IPS-20b (cell line): ENCODE measurements at regions not wholly inside any gene's neighbourhood (a gene's known extent, or its start where the extent isn't known, plus 50 kb on each side); places are given as distances from the start of the nearest gene placed in this dataset.

Experiments used
- H3K27ac ChIP-seq: one replicate; pipeline ENCODE4 v1.5.1; 2013; ENCODE audit warnings: low read length
- H3K27me3 ChIP-seq: 2 replicates; pipeline ENCODE4 v1.6.1; 2013; ENCODE audit warnings: mild to moderate bottlenecking, low read length, inconsistent platforms; ENCODE audit not compliant: insufficient read depth
- H3K36me3 ChIP-seq: 2 replicates; pipeline ENCODE4 v1.6.1; 2013; ENCODE audit warnings: low read depth, mild to moderate bottlenecking, inconsistent platforms, low read length, moderate library complexity; ENCODE audit not compliant: insufficient read depth
- H3K4me1 ChIP-seq: 2 replicates; pipeline ENCODE4 v1.6.1; 2013; ENCODE audit warnings: mild to moderate bottlenecking, control low read depth, inconsistent platforms, low read length, moderate library complexity; ENCODE audit not compliant: insufficient read depth
- H3K4me3 ChIP-seq: 2 replicates; pipeline ENCODE4 v1.5.1; 2013; ENCODE audit warnings: mild to moderate bottlenecking, low read length, inconsistent platforms
- H3K9ac ChIP-seq: 2 replicates; pipeline ENCODE4 v1.6.1; 2013; ENCODE audit warnings: low read depth, mild to moderate bottlenecking, inconsistent platforms, low read length, moderate library complexity
- H3K9me3 ChIP-seq: 2 replicates; pipeline ENCODE4 v1.6.1; 2013; ENCODE audit warnings: mild to moderate bottlenecking, low read depth, low read length, inconsistent platforms; ENCODE audit not compliant: insufficient read depth

- no peaks in the 10 kb centered on the region for H3K4me1 ChIP-seq
- H3K4me3 ChIP-seq = no peak overlapping the region
- H3K27me3 ChIP-seq = no peaks in the 10 kb centered on the region
- no peak overlapping the region for H3K9ac ChIP-seq
- H3K27ac ChIP-seq = no peak overlapping the region
- no peaks in the 10 kb centered on the region for H3K9me3 ChIP-seq
- H3K36me3 ChIP-seq = no peaks in the 10 kb centered on the region
Measured at GRCh38 chr11:110807801-110808200, 95.6 kb upstream of the ARHGAP20 start.

DNA sequence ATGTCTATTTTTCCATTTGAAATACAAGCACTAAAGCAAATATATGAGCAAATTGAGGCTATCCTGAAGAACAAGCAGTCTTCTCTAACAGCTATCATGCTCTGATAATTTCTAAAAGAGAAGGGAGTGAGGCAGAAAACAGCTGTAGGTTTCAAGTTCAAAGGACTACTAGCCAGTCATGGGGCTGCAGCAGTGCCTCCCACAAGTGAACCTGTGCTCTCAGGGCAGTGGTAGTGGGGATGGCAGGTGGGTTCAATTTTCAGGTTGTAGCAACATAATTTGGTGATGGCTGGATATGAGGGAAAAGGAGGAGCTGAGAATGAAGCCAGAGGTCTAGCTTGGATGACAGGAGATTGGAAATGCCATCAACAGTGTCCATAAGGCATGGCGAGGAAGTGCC lies 93.5 kb upstream of the ARHGAP20 start:
- Histone ChIP-seq H3K36me3 (no peaks in the 10 kb centered on the region), H3K9me3 (no peaks in the 10 kb centered on the region), H3K27ac (no peak overlapping the region), H3K4me3 (no peak overlapping the region), H3K4me1 (no peaks in the 10 kb centered on the region), H3K9ac (no peak overlapping the region), H3K27me3 (no peaks in the 10 kb centered on the region)

DNA sequence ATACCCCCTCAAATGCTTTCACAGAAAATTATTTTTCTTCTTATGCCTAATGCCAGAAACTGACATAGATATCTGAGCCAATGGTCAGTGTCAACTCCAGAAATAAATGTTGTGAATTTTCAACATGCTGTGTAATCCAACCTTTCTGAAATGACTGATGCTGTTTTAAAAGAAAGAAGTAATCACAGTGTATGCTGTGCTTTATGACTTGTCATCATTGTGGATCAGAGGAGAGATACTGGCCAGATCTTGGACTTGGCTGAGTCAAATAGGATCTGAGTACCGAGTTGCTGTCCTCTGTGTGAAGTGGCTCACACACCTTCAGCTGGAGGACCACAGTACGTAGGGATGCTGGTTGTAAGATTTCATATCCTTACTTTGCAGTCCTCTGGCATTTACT lies 89.9 kb upstream of the ARHGAP20 start:
- no peaks in the 10 kb centered on the region for H3K4me1 ChIP-seq
- H3K36me3 ChIP-seq = no peaks in the 10 kb centered on the region
- no peaks in the 10 kb centered on the region for H3K27me3 ChIP-seq
- no peak overlapping the region for H3K27ac ChIP-seq
- H3K9ac ChIP-seq = no peak overlapping the region
- no peaks in the 10 kb centered on the region for H3K9me3 ChIP-seq
- H3K4me3 ChIP-seq = no peak overlapping the region

GRCh38 chr11:110801328-110801727 lies 89.1 kb upstream of the ARHGAP20 start:
- no peak overlapping the region for H3K9ac ChIP-seq
- no peak overlapping the region for H3K4me3 ChIP-seq
- H3K27me3 ChIP-seq = no peaks in the 10 kb centered on the region
- no peaks in the 10 kb centered on the region for H3K4me1 ChIP-seq
- H3K27ac ChIP-seq = no peak overlapping the region
- H3K9me3 ChIP-seq = no peaks in the 10 kb centered on the region
- no peaks in the 10 kb centered on the region for H3K36me3 ChIP-seq

GRCh38 chr11:110798201-110798900 lies 86.1 kb upstream of the ARHGAP20 start:
- no peak overlapping the region for H3K4me3 ChIP-seq
- no peaks in the 10 kb centered on the region for H3K36me3 ChIP-seq

GRCh38 chr11:110797453-110797852 lies 85.2 kb upstream of the ARHGAP20 start:
- H3K4me1 ChIP-seq = no peaks in the 10 kb centered on the region
- H3K9ac ChIP-seq = no peak overlapping the region
- no peaks in the 10 kb centered on the region for H3K9me3 ChIP-seq
- no peak overlapping the region for H3K4me3 ChIP-seq
- H3K36me3 ChIP-seq = no peaks in the 10 kb centered on the region
- no peak overlapping the region for H3K27ac ChIP-seq
- no peaks in the 10 kb centered on the region for H3K27me3 ChIP-seq

More at GRCh38 chr11:110798201-110798900, 86.1 kb upstream of the ARHGAP20 start:
- H3K27me3 ChIP-seq = no peaks in the 10 kb centered on the region
- no peaks in the 10 kb centered on the region for H3K4me1 ChIP-seq
- H3K9ac ChIP-seq = no peak overlapping the region
- no peaks in the 10 kb centered on the region for H3K9me3 ChIP-seq
- no peak overlapping the region for H3K27ac ChIP-seq

GRCh38 chr11:110795112-110795624 lies 82.9 kb upstream of the ARHGAP20 start:
- H3K4me3 ChIP-seq = no peak overlapping the region
- H3K27ac ChIP-seq = no peak overlapping the region
- H3K4me1 ChIP-seq = no peaks in the 10 kb centered on the region
- no peak overlapping the region for H3K9ac ChIP-seq
- no peaks in the 10 kb centered on the region for H3K27me3 ChIP-seq
- no peaks in the 10 kb centered on the region for H3K36me3 ChIP-seq
- H3K9me3 ChIP-seq = no peaks in the 10 kb centered on the region

- Histone ChIP-seq H3K27ac (no peak overlapping the region), H3K4me3 (no peak overlapping the region), H3K4me1 (no peaks in the 10 kb centered on the region), H3K9me3 (no peaks in the 10 kb centered on the region), H3K9ac (no peak overlapping the region), H3K36me3 (no peaks in the 10 kb centered on the region), H3K27me3 (no peaks in the 10 kb centered on the region)
Measured at GRCh38 chr11:110793556-110793955, 81.3 kb upstream of the ARHGAP20 start.

- Histone ChIP-seq H3K4me3 (no peak overlapping the region), H3K4me1 (no peaks in the 10 kb centered on the region), H3K9me3 (no peaks in the 10 kb centered on the region), H3K27ac (no peak overlapping the region), H3K27me3 (no peaks in the 10 kb centered on the region), H3K36me3 (no peaks in the 10 kb centered on the region), H3K9ac (no peak overlapping the region)
Measured at GRCh38 chr11:110791621-110792020, 79.4 kb upstream of the ARHGAP20 start.

- H3K4me3 ChIP-seq = no peak overlapping the region
- no peak overlapping the region for H3K9ac ChIP-seq
- H3K9me3 ChIP-seq = peaks cover 14% of the 10 kb centered on the region
- H3K27me3 ChIP-seq = no peaks in the 10 kb centered on the region
- H3K4me1 ChIP-seq = no peaks in the 10 kb centered on the region
- no peaks in the 10 kb centered on the region for H3K36me3 ChIP-seq
- no peak overlapping the region for H3K27ac ChIP-seq
Measured at GRCh38 chr11:110787680-110788079, 75.4 kb upstream of the ARHGAP20 start.

DNA sequence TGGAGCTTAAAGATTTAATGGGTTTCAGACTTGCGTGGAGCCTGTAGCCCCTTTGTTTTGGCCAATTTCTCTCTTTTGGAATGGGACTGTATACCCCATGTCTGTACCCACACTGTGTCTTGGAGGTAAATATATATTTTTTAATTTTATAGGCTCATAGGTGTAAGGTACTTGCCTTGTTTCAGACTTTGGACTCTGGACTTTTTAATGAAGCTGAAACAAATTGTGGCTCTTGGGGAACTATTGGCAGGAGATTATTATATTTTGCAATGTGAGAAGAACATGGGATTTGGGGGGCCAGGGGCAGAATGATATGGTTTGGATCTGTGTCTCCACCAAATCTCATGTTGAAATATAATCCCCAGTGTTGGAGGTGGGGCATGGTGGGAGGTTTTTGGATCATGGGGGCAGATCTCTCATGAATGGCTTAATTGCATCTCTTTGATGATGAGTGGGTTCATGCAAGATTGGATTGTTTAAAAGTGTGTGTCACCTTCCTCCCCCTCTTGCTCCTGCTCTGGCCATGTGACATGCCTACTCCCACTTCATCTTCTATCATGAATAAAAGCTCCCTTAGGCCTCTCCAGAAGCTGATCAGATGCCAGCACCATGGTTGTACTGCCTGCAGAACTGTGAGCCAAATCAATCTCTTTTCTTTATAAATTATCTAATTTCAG lies 74.1 kb upstream of the ARHGAP20 start:
- H3K27ac ChIP-seq = no peak overlapping the region
- H3K4me3 ChIP-seq = no peak overlapping the region
- H3K4me1 ChIP-seq = no peaks in the 10 kb centered on the region
- H3K36me3 ChIP-seq = no peaks in the 10 kb centered on the region
- no peaks in the 10 kb centered on the region for H3K27me3 ChIP-seq
- no peak overlapping the region for H3K9ac ChIP-seq
- H3K9me3 ChIP-seq = peaks cover 14% of the 10 kb centered on the region

- H3K9ac ChIP-seq = no peak overlapping the region
- H3K27me3 ChIP-seq = no peaks in the 10 kb centered on the region
- peaks cover 14% of the 10 kb centered on the region for H3K9me3 ChIP-seq
- H3K4me3 ChIP-seq = no peak overlapping the region
- H3K36me3 ChIP-seq = no peaks in the 10 kb centered on the region
- no peaks in the 10 kb centered on the region for H3K4me1 ChIP-seq
- H3K27ac ChIP-seq = no peak overlapping the region
Measured at GRCh38 chr11:110785398-110785797, 73.2 kb upstream of the ARHGAP20 start.
